ENCODE measurements at regions not wholly inside any gene's neighbourhood (a gene's known extent, or its start where the extent isn't known, plus 50 kb on each side); places are given as distances from the start of the nearest gene placed in this dataset.
"Not testable (repeated sequence)": the region's sequence is repeated elsewhere in the genome, so short reads cannot be mapped to it uniquely, and the experiment has no call there.

- no peak for DNase-seq
Observed at GRCh38 chrX:63458981-63459380, 107.8 kb upstream of the SPIN4 start.

GRCh38 chrX:63453571-63453970, 102.4 kb upstream of the SPIN4 start:
- no peak for DNase-seq

- DNase-seq, result no peak
Observed at GRCh38 chrX:63441717-63442116, 90.6 kb upstream of the SPIN4 start.

GRCh38 chrX:63439580-63439979, 88.4 kb upstream of the SPIN4 start:
- no peak for DNase-seq

GRCh38 chrX:63436865-63437264, 85.7 kb upstream of the SPIN4 start:
- no peak for DNase-seq

- DNase-seq, result no peak
Observed at GRCh38 chrX:63434665-63435064, 83.5 kb upstream of the SPIN4 start.

GRCh38 chrX:63434206-63434605, 83.1 kb upstream of the SPIN4 start:
- no peak for DNase-seq

- DNase-seq, result no peak
Observed at GRCh38 chrX:63430026-63430425, 78.9 kb upstream of the SPIN4 start.

GRCh38 chrX:63428348-63428747, 77.2 kb upstream of the SPIN4 start:
- DNase-seq, result no peak

- DNase-seq, result no peak
Observed at GRCh38 chrX:63426519-63426918, 75.4 kb upstream of the SPIN4 start.

- DNase-seq, result no peak
Observed at GRCh38 chrX:63424063-63424462, 72.9 kb upstream of the SPIN4 start.

- no peak for DNase-seq
Observed at GRCh38 chrX:63421411-63421810, 70.3 kb upstream of the SPIN4 start.

GRCh38 chrX:63418211-63418610, 67.1 kb upstream of the SPIN4 start:
- no peak for DNase-seq

- DNase-seq, result no peak
Observed at GRCh38 chrX:63417649-63418048, 66.5 kb upstream of the SPIN4 start.

- not testable (repeated sequence) for DNase-seq
Observed at GRCh38 chrX:63409934-63410333, 58.8 kb upstream of the SPIN4 start.

GRCh38 chrX:63408050-63408449, 56.9 kb upstream of the SPIN4 start:
- DNase-seq, result no peak

- no peak for DNase-seq
Observed at GRCh38 chrX:63404332-63404731, 53.2 kb upstream of the SPIN4 start.

- DNase-seq, result no peak
Observed at GRCh38 chrX:63402106-63402505, 51.0 kb upstream of the SPIN4 start.

Measured in NCI-H2107 (cell line).